IMR-90 (cell line): ENCODE measurements at regions not wholly inside any gene's neighbourhood (a gene's known extent, or its start where the extent isn't known, plus 50 kb on each side); places are given as distances from the start of the nearest gene placed in this dataset.

ENCODE experiments used
- ATAC-seq: fragments of 200-7000 bp; cut with Tn5 transposase; 2 replicates; pipeline ENCODE4 v1.9.1; 2020; ENCODE audit warnings: low read depth, mild to moderate bottlenecking, moderate library complexity
- BruUV-seq: library from RNA; stranded (reverse); fragments of 400-500 nt; replicated peaks from 2 replicates; lab custom pipeline; 2021; lab: Mats Ljungman, UMichigan
- CTCF ChIA-PET: fragments of 300-600 bp; formaldehyde crosslinking; extraction: SDS; loops from one replicate; lab custom pipeline; 2021; ENCODE audit warnings: antibody characterized with exemption; lab: Yijun Ruan, JAX
- POLR2A ChIA-PET: fragments of 300-600 bp; sonication (Branson Sonifier 250); formaldehyde crosslinking; loops from one replicate; lab custom pipeline; 2022; ENCODE audit warnings: antibody characterized with exemption; ENCODE audit not compliant: unreplicated experiment; lab: Charles Lee
- DNase-seq: peaks from one replicate; pipeline ENCODE4 v3.0.0; 2013
- H2AFZ ChIP-seq: replicated peaks from 2 replicates; pipeline ENCODE3; 2013; ENCODE audit warnings: low read length, mild to moderate bottlenecking; ENCODE audit not compliant: poor library complexity
- H2AK5ac ChIP-seq: 2 replicates; pipeline ENCODE4 v1.6.1; 2013; ENCODE audit warnings: low read depth, low read length, inconsistent platforms
- H2AK9ac ChIP-seq: replicated peaks from 2 replicates; pipeline ENCODE3; 2013; ENCODE audit warnings: mild to moderate bottlenecking, low read depth, low read length, moderate library complexity; ENCODE audit not compliant: poor library complexity
- H2BK120ac ChIP-seq: 2 replicates; pipeline ENCODE4 v1.6.1; 2013; ENCODE audit warnings: low read depth, low read length, inconsistent platforms
- H2BK15ac ChIP-seq: 3 replicates; pipeline ENCODE4 v1.6.1; 2013; ENCODE audit warnings: low read depth, low read length, inconsistent platforms
- H2BK20ac ChIP-seq: 2 replicates; pipeline ENCODE4 v1.6.1; 2013; ENCODE audit warnings: low read depth, mild to moderate bottlenecking, inconsistent platforms, low read length, moderate library complexity
- H2BK5ac ChIP-seq: 2 replicates; pipeline ENCODE4 v1.6.1; 2013; ENCODE audit warnings: mild to moderate bottlenecking, low read depth, low read length, inconsistent platforms; ENCODE audit not compliant: poor library complexity, severe bottlenecking
- H3K14ac ChIP-seq: replicated peaks from 2 replicates; pipeline ENCODE4 v1.6.1; 2013; ENCODE audit warnings: low read depth, low read length, inconsistent platforms
- H3K18ac ChIP-seq: 2 replicates; pipeline ENCODE4 v1.6.1; 2013; ENCODE audit warnings: low read depth, low read length, control low read depth
- H3K23ac ChIP-seq: 2 replicates; pipeline ENCODE4 v1.6.1; 2013; ENCODE audit warnings: low read depth, low read length, inconsistent platforms
- H3K27ac ChIP-seq: 2 replicates; pipeline ENCODE4 v1.5.1; 2013; ENCODE audit warnings: mild to moderate bottlenecking, control low read depth, low read length; ENCODE audit not compliant: insufficient read depth
- H3K27me3 ChIP-seq: 2 replicates; pipeline ENCODE4 v1.6.1; 2013; ENCODE audit warnings: low read length; ENCODE audit not compliant: control insufficient read depth, insufficient read depth
- H3K36me3 ChIP-seq: 2 replicates; pipeline ENCODE4 v1.6.1; 2013; ENCODE audit warnings: low read length, mixed read lengths; ENCODE audit not compliant: control insufficient read depth, insufficient read depth
- H3K4ac ChIP-seq: 2 replicates; pipeline ENCODE4 v1.6.1; 2013; ENCODE audit warnings: low read depth, low read length, inconsistent platforms
- H3K4me1 ChIP-seq: 2 replicates; pipeline ENCODE4 v1.6.1; 2013; ENCODE audit warnings: low read length, mixed read lengths; ENCODE audit not compliant: control insufficient read depth, insufficient read depth
- H3K4me2 ChIP-seq: 2 replicates; pipeline ENCODE4 v1.6.1; 2013; ENCODE audit warnings: low read depth, mild to moderate bottlenecking, control low read depth, low read length, moderate library complexity
- H3K4me3 ChIP-seq: 2 replicates; pipeline ENCODE4 v1.5.1; 2013; ENCODE audit warnings: low read depth, mild to moderate bottlenecking, control low read depth, low read length, moderate library complexity; ENCODE audit not compliant: insufficient read depth
- H3K56ac ChIP-seq: 2 replicates; pipeline ENCODE4 v1.6.1; 2013; ENCODE audit warnings: low read length, inconsistent platforms; ENCODE audit not compliant: insufficient read depth; ENCODE audit errors: extremely low read depth
- H3K79me1 ChIP-seq, 2 experiments: 2 replicates each; pipeline ENCODE4 v1.6.1; 2013; ENCODE audit warnings: low read length in 2 of 2, inconsistent platforms in 1 of 2, low read depth in 1 of 2
- H3K9ac ChIP-seq: 2 replicates; pipeline ENCODE4 v1.6.1; 2013; ENCODE audit warnings: low read depth, low read length, control low read depth
- H3K9me1 ChIP-seq: 2 replicates; pipeline ENCODE4 v1.6.1; 2013; ENCODE audit warnings: low read length, inconsistent platforms; ENCODE audit not compliant: insufficient read depth
- H3K9me3 ChIP-seq: 2 replicates; pipeline ENCODE4 v1.6.1; 2013; ENCODE audit warnings: low read length; ENCODE audit not compliant: control insufficient read depth, insufficient read depth
- H4K20me1 ChIP-seq: 2 replicates; pipeline ENCODE4 v1.6.1; 2013; ENCODE audit warnings: low read length, inconsistent platforms; ENCODE audit not compliant: insufficient read depth
- H4K5ac ChIP-seq: 2 replicates; pipeline ENCODE4 v1.6.1; 2013; ENCODE audit warnings: mild to moderate bottlenecking, low read depth, low read length, control low read depth
- H4K8ac ChIP-seq, 2 experiments: 2 replicates each; pipeline ENCODE4 v1.6.1; 2013; ENCODE audit warnings: low read depth in 2 of 2, low read length in 2 of 2, control low read depth in 1 of 2, inconsistent platforms in 1 of 2
- H4K91ac ChIP-seq: 2 replicates; pipeline ENCODE4 v1.6.1; 2013; ENCODE audit warnings: low read depth, low read length, inconsistent platforms; ENCODE audit not compliant: insufficient read depth
- MAZ ChIP-seq: IDR thresholded peaks from 2 replicates; pipeline ENCODE4 v1.6.1; 2012; ENCODE audit warnings: low read depth, mild to moderate bottlenecking, low read length, improper control_type of control experiment, moderate library complexity, borderline replicate concordance
- RFX5 ChIP-seq: IDR thresholded peaks from 2 replicates; pipeline ENCODE4 v1.8.0; 2012; ENCODE audit warnings: low read depth, mild to moderate bottlenecking, low read length, moderate library complexity
- USF2 ChIP-seq: fragments of 150-350 bp; IDR thresholded peaks from 2 replicates; pipeline ENCODE4 v1.6.1; 2017; ENCODE audit warnings: mild to moderate bottlenecking, antibody characterized with exemption, low read length, low read depth
- WGBS, 2 experiments: methylation state at CpG; one replicate each; pipeline versions ENCODE4 v1.1.5 to v1.1.7; 2013; ENCODE audit warnings: missing lambda C conversion rate in 2 of 2; ENCODE audit not compliant: insufficient read length in 1 of 2; ENCODE audit errors: extremely low coverage in 2 of 2; 5-methylcytosine and 5-hydroxymethylcytosine counted together
- dilution Hi-C: fragments of 300-500 bp; cut with HindIII; formaldehyde crosslinking; loops from one replicate; pipeline ENCODE4 v1.14.3; 2018; ENCODE audit warnings: low sequenced_read_pairs; ENCODE audit not compliant: unreplicated experiment
- in situ Hi-C: fragments of 300-500 bp; cut with MboI; formaldehyde crosslinking; loops from 3 replicates; pipeline ENCODE4 v1.14.3; 2019; ENCODE audit warnings: low sequenced_read_pairs, inconsistent platforms, mixed read lengths
- intact Hi-C: fragments of 100-400 bp; cut with micrococcal nuclease; formaldehyde crosslinking; loops from 2 replicates; pipeline ENCODE4 v1.10.0; 2022

GRCh38 chr4:8731364-8731763, 138.8 kb downstream of the CPZ start:
- Histone ChIP-seq H3K4me3 (no peak overlapping the region), H3K23ac (no peak overlapping the region), H2AFZ (no peak overlapping the region), H2BK15ac (no peak overlapping the region), H3K27me3 (no peaks in the 10 kb centered on the region), H3K79me1 (no peaks in the 10 kb centered on the region), H2BK5ac (no peak overlapping the region), H2BK20ac (no peak overlapping the region), H4K8ac (no peak overlapping the region), H4K20me1 (no peaks in the 10 kb centered on the region), H4K91ac (no peak overlapping the region), H3K56ac (no peak overlapping the region), H3K9me1 (no peaks in the 10 kb centered on the region), H3K27ac (no peak overlapping the region), H3K9me3 (peaks cover 4% of the 10 kb centered on the region; the same call in 1 of the 2 replicates), H3K9ac (no peak overlapping the region), H2AK5ac (no peak overlapping the region), H4K5ac (no peak overlapping the region), H2AK9ac (no peak overlapping the region), H2BK120ac (no peak overlapping the region), H3K4ac (no peak overlapping the region), H3K36me3 (no peaks in the 10 kb centered on the region), H3K4me2 (no peak overlapping the region), H3K4me1 (no peaks in the 10 kb centered on the region), H3K18ac (no peak overlapping the region), H3K14ac (no peak overlapping the region)
- in situ Hi-C loops, result no loop called here
- 17% methylated on average over 3 of the region's 6 CpGs; no CpG with 5 or more reads in 1 of the 2 experiments for WGBS, 2 experiments
- no peak for ATAC-seq
- TF ChIP-seq USF2 (no peak), RFX5 (no peak), MAZ (no peak)
- intact Hi-C loops, result no loop called here
- CTCF ChIA-PET, result no interaction called here
- dilution Hi-C loops, result no loop called here
- DNase-seq, result no peak
- POLR2A ChIA-PET, result no interaction called here
- no TSS peak for BruUV-seq
